H1 (cell line): ENCODE measurements at regions not wholly inside any gene's neighbourhood (a gene's known extent, or its start where the extent isn't known, plus 50 kb on each side); places are given as distances from the start of the nearest gene placed in this dataset.

ENCODE experiments used
- FOSL1 ChIP-seq: IDR thresholded peaks from 2 replicates; pipeline ENCODE4 v1.6.1; 2011; ENCODE audit warnings: mild to moderate bottlenecking, low read depth, low read length, moderate library complexity; ENCODE audit not compliant: insufficient read depth
- GABPA ChIP-seq: IDR thresholded peaks from 2 replicates; pipeline ENCODE4 v1.6.1; 2011; ENCODE audit warnings: mild to moderate bottlenecking, low read length, moderate library complexity, borderline replicate concordance; ENCODE audit not compliant: insufficient read depth
- NRF1 ChIP-seq: IDR thresholded peaks from 2 replicates; pipeline ENCODE4 v1.6.1; 2011; ENCODE audit warnings: mild to moderate bottlenecking, low read depth, low read length, improper control_type of control experiment
- POLR2AphosphoS5 ChIP-seq: IDR thresholded peaks from 2 replicates; pipeline ENCODE4 v1.6.1; 2011; ENCODE audit warnings: low read depth, low read length
- SIN3A ChIP-seq, 2 experiments: IDR thresholded peaks in 1 of 2; conservative IDR thresholded peaks in 1 of 2; 2 replicates each; pipeline ENCODE4 v1.6.1; 2011 to 2012; ENCODE audit warnings: low read length in 2 of 2, improper control_type of control experiment in 1 of 2, low read depth in 1 of 2, mild to moderate bottlenecking in 1 of 2
- TAF7 ChIP-seq: optimal IDR thresholded peaks from 2 replicates; pipeline ENCODE3; 2011; ENCODE audit warnings: low read depth, mild to moderate bottlenecking, inconsistent platforms, low read length, moderate library complexity, borderline replicate concordance
- TF ChIP-seq, protein P1 (sequence below): IDR thresholded peaks from 2 replicates; pipeline ENCODE4 v1.6.1; 2011; ENCODE audit warnings: low read depth, mild to moderate bottlenecking, low read length; ENCODE audit not compliant: insufficient read depth
- TF ChIP-seq, protein P2 (sequence below): IDR thresholded peaks from 2 replicates; pipeline ENCODE4 v1.6.1; 2012; ENCODE audit warnings: low read length, inconsistent platforms

DNA sequence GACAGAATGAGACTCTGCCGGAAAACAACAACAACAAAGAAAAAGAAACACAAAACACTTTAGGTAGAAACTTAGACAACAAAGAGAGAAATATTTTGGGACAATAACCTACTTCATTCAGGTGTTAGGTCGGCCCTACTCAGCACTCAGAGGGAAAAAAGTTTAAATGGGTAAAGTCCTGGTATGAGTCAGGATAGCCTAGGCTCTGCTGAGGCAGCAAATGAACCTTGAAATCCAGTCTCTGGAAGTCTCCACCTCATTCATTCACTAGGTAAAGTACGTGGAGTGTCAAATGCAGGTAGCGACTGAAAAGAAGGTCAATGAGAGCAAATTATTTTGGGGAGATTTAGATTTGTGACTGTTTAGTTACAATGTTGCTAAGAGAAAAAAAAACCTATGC is 127.4 kb downstream of the FHDC1 start (continued):
- no peak for TF ChIP-seq TAF7
- TF ChIP-seq GABPA, result no peak
- no peak for TF ChIP-seq NRF1
- TF ChIP-seq, protein P1, sequence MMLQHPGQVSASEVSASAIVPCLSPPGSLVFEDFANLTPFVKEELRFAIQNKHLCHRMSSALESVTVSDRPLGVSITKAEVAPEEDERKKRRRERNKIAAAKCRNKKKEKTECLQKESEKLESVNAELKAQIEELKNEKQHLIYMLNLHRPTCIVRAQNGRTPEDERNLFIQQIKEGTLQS, result no peak
- TF ChIP-seq SIN3A (conservative IDR thresholded peaks at IDR 0.05 in 1 of 2, IDR thresholded peaks at IDR 0.05 in 1 of 2; ENCODE audit: low read depth in 1 of 2, low read length in 2 of 2), result no peak
- TF ChIP-seq, protein P2, sequence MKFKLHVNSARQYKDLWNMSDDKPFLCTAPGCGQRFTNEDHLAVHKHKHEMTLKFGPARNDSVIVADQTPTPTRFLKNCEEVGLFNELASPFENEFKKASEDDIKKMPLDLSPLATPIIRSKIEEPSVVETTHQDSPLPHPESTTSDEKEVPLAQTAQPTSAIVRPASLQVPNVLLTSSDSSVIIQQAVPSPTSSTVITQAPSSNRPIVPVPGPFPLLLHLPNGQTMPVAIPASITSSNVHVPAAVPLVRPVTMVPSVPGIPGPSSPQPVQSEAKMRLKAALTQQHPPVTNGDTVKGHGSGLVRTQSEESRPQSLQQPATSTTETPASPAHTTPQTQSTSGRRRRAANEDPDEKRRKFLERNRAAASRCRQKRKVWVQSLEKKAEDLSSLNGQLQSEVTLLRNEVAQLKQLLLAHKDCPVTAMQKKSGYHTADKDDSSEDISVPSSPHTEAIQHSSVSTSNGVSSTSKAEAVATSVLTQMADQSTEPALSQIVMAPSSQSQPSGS, result no peak
- TF ChIP-seq POLR2AphosphoS5, result no peak
- no peak for TF ChIP-seq FOSL1
